HCT116 (cell line): ENCODE measurements at regions not wholly inside any gene's neighbourhood (a gene's known extent, or its start where the extent isn't known, plus 50 kb on each side); places are given as distances from the start of the nearest gene placed in this dataset.
A peak's percentile ranks its signal among the peaks of the same experiment; 100 is the strongest.

Experiments
- ATAC-seq: fragments of 200-7000 bp; cut with Tn5 transposase; 2 replicates; pipeline ENCODE4 v1.9.1; 2020; ENCODE audit warnings: mild to moderate bottlenecking, moderate library complexity
- BruUV-seq: library from RNA; stranded (reverse); fragments of 400-500 nt; replicated peaks from 2 replicates; lab custom pipeline; 2021; lab: Mats Ljungman, UMichigan
- CTCF ChIA-PET: fragments of 300-600 bp; sonication (Branson Sonifier 250); formaldehyde crosslinking; loops from one replicate; lab custom pipeline; 2021; ENCODE audit warnings: antibody characterized with exemption; lab: Charles Lee
- POLR2A ChIA-PET: fragments of 300-600, 350-600 bp; sonication (Branson Sonifier 250); formaldehyde crosslinking; loops from one replicate; lab custom pipeline; 2021; ENCODE audit warnings: antibody characterized with exemption; lab: Charles Lee
- RAD21 ChIA-PET, 2 experiments: fragments of 300-600 bp; sonication (Branson Sonifier 250); formaldehyde crosslinking; loops; one replicate each; lab custom pipeline; 2023; ENCODE audit warnings: low total read pairs in 2 of 2; ENCODE audit not compliant: uncharacterized antibody in 2 of 2, unreplicated experiment in 2 of 2, low non-redundant PET in 1 of 2; lab: Charles Lee
- DNase-seq: peaks from one replicate; pipeline ENCODE4 v3.0.0-alpha.2; 2010; ENCODE audit warnings: low read depth, low spot score
- H2AFZ ChIP-seq: fragments of 200-600 bp; shearing (Covaris generic), sonication (generic); 2 replicates; pipeline ENCODE4 v1.6.1; 2017; ENCODE audit warnings: low read depth, mixed run types, mixed read lengths, antibody characterized with exemption, low read length; ENCODE audit not compliant: poor library complexity, severe bottlenecking
- H3K27ac ChIP-seq: 2 replicates; pipeline ENCODE4 v1.5.1; 2012; ENCODE audit warnings: low read depth, low read length
- H3K27me3 ChIP-seq: fragments of 200-600 bp; sonication (generic); 2 replicates; pipeline ENCODE4 v1.6.1; 2016; ENCODE audit warnings: mixed run types, low read length, mixed read lengths; ENCODE audit not compliant: insufficient read depth
- H3K36me3 ChIP-seq, 2 experiments: fragments of 200-500 bp in 1 of 2; fragments of 200-600 bp in 1 of 2; sonication (Bioruptor generic) in 1 of 2; sonication (generic) in 1 of 2; 2 replicates each; pipeline versions ENCODE4 v1.5.1 to v1.6.1; 2014 to 2016; ENCODE audit warnings: low read length in 2 of 2, inconsistent platforms in 1 of 2, mixed read lengths in 1 of 2, mixed run types in 1 of 2; ENCODE audit not compliant: insufficient read depth in 2 of 2, control insufficient read depth in 1 of 2
- H3K4me1 ChIP-seq, 2 experiments: fragments of 200-600 bp in 1 of 2; sonication (generic) in 1 of 2; 2 replicates each; pipeline versions ENCODE4 v1.5.1 to v1.6.1; 2012 to 2017; ENCODE audit warnings: low read length in 2 of 2, inconsistent platforms in 1 of 2, mild to moderate bottlenecking in 1 of 2, mixed read lengths in 1 of 2, mixed run types in 1 of 2, moderate library complexity in 1 of 2; ENCODE audit not compliant: insufficient read depth in 2 of 2, control insufficient read depth in 1 of 2
- H3K4me2 ChIP-seq: fragments of 200-600 bp; sonication (generic); 2 replicates; pipeline ENCODE4 v1.6.1; 2017; ENCODE audit warnings: mixed run types, low read length, mixed read lengths
- H3K4me3 ChIP-seq, 2 experiments: fragments of 200-600 bp in 1 of 2; sonication (generic) in 1 of 2; replicated peaks in 1 of 2; 2 replicates each; pipeline ENCODE4 v1.5.1; 2011 to 2016; ENCODE audit warnings: low read length in 2 of 2, control low read depth in 1 of 2, low read depth in 1 of 2, mild to moderate bottlenecking in 1 of 2, mixed read lengths in 1 of 2, mixed run types in 1 of 2
- H3K79me2 ChIP-seq: fragments of 200-600 bp; sonication (generic); 2 replicates; pipeline ENCODE4 v1.6.1; 2017; ENCODE audit warnings: mild to moderate bottlenecking, mixed run types, low read length, moderate library complexity, mixed read lengths; ENCODE audit not compliant: insufficient read depth
- H3K9ac ChIP-seq: fragments of 200-600 bp; sonication (generic); 2 replicates; pipeline ENCODE4 v1.6.1; 2016; ENCODE audit warnings: low read length, mixed read lengths
- H3K9me2 ChIP-seq: fragments of 200-600 bp; sonication (generic), shearing (Covaris generic); 2 replicates; pipeline ENCODE4 v1.6.1; 2017; ENCODE audit warnings: mixed run types, mild to moderate bottlenecking, moderate library complexity; ENCODE audit not compliant: insufficient read depth
- H3K9me3 ChIP-seq, 2 experiments: fragments of 200-500 bp in 1 of 2; fragments of 200-600 bp in 1 of 2; sonication (Bioruptor generic) in 1 of 2; sonication (generic) in 1 of 2; 2 replicates each; pipeline ENCODE4 v1.6.1; 2014 to 2017; ENCODE audit warnings: low read length in 2 of 2, mixed read lengths in 2 of 2, inconsistent platforms in 1 of 2, low read depth in 1 of 2, mild to moderate bottlenecking in 1 of 2, mixed run types in 1 of 2, moderate library complexity in 1 of 2; ENCODE audit not compliant: control insufficient read depth in 1 of 2, insufficient read depth in 1 of 2
- H4K20me1 ChIP-seq: fragments of 200-600 bp; sonication (generic), shearing (Covaris generic); 2 replicates; pipeline ENCODE4 v1.6.1; 2017; ENCODE audit warnings: mixed run types, mild to moderate bottlenecking, moderate library complexity; ENCODE audit not compliant: insufficient read depth
- ATF3 ChIP-seq: IDR thresholded peaks from 2 replicates; pipeline ENCODE4 v1.6.1; 2012
- CBX3 ChIP-seq: IDR thresholded peaks from 2 replicates; pipeline ENCODE4 v1.6.1; 2012; ENCODE audit warnings: low read depth
- CTCF ChIP-seq, 3 experiments: fragments of 200-600 bp in 1 of 3; sonication (generic) in 1 of 3; IDR thresholded peaks in 2 of 3; conservative IDR thresholded peaks in 1 of 3; 2 replicates each; pipeline ENCODE4 v1.5.1; 2012 to 2017; ENCODE audit warnings: low read depth in 2 of 3, low read length in 2 of 3, antibody characterized with exemption in 1 of 3, borderline replicate concordance in 1 of 3, control low read depth in 1 of 3, mild to moderate bottlenecking in 1 of 3, mixed read lengths in 1 of 3, mixed run types in 1 of 3, moderate library complexity in 1 of 3; ENCODE audit not compliant: insufficient read depth in 1 of 3
- EGR1 ChIP-seq: IDR thresholded peaks from 2 replicates; pipeline ENCODE4 v1.6.1; 2012; ENCODE audit warnings: low read depth
- EZH2phosphoT487 ChIP-seq: fragments of 200-600 bp; IDR thresholded peaks from 2 replicates; pipeline ENCODE4 v1.6.1; 2018; ENCODE audit warnings: antibody characterized with exemption, borderline replicate concordance
- FOSL1 ChIP-seq: IDR thresholded peaks from 2 replicates; pipeline ENCODE4 v1.6.1; 2012; ENCODE audit warnings: low read depth
- JUND ChIP-seq: IDR thresholded peaks from 2 replicates; pipeline ENCODE4 v1.6.1; 2012
- MAX ChIP-seq: IDR thresholded peaks from 2 replicates; pipeline ENCODE4 v1.6.1; 2012
- POLR2A ChIP-seq: IDR thresholded peaks from 2 replicates; pipeline ENCODE4 v1.7.0; 2011; ENCODE audit warnings: borderline replicate concordance; ENCODE audit not compliant: insufficient read depth, insufficient read length; ENCODE audit errors: extremely low read depth
- REST ChIP-seq: IDR thresholded peaks from 2 replicates; pipeline ENCODE4 v1.6.1; 2012; ENCODE audit warnings: low read depth
- SP1 ChIP-seq: IDR thresholded peaks from 2 replicates; pipeline ENCODE4 v1.6.1; 2012; ENCODE audit warnings: low read depth
- SRF ChIP-seq: IDR thresholded peaks from 2 replicates; pipeline ENCODE4 v1.6.1; 2012; ENCODE audit warnings: low read depth
- TCF7L2 ChIP-seq: IDR thresholded peaks from 2 replicates; pipeline ENCODE4 v1.7.0; 2011; ENCODE audit warnings: borderline replicate concordance, inconsistent platforms; ENCODE audit not compliant: insufficient read depth, insufficient read length; ENCODE audit errors: extremely low read depth
- ZFX ChIP-seq: fragments of 450-650 bp; IDR thresholded peaks from 2 replicates; pipeline ENCODE4 v1.6.1; 2017
- intact Hi-C: fragments of 100-400 bp; cut with micrococcal nuclease; formaldehyde crosslinking; loops from 2 replicates; pipeline ENCODE4 v1.10.0; 2022

GRCh38 chr1:13922466-13923110, 222.6 kb downstream of the PRDM2 start:
- ChIA-PET CTCF (interaction anchor here (0.9 kb wide), 1 partner anchor 93 kb away, joined by 4 read pairs; no protein-coding TSS in a partner anchor), POLR2A (no interaction called here), RAD21 (no interaction called here)
- Histone ChIP-seq H4K20me1 (no peaks in the 10 kb centered on the region), H3K9me2 (no peaks in the 10 kb centered on the region), H3K4me2 (peak overlapping the region; percentile 35), H3K4me1 (peaks cover 12 to 18% of the 10 kb centered on the region in 2 experiments), H3K36me3 (no peaks in the 10 kb centered on the region), H3K9me3 (no peaks in the 10 kb centered on the region), H3K79me2 (no peaks in the 10 kb centered on the region), H3K9ac (no peak overlapping the region), H3K4me3 (no peak overlapping the region), H3K27ac (peak overlapping the region; percentile 57), H2AFZ (no peak overlapping the region), H3K27me3 (0 out of 2 replicates have a peak, but pooled peaks cover under 1% of the 10 kb centered on the region)
- BruUV-seq, result no TSS peak
- intact Hi-C loops, result no loop called here
- DNase-seq (no peak), ATAC-seq (no peak)
- TF ChIP-seq FOSL1, result peak; percentile 38; the same call in 1 of the 2 replicates
- TF ChIP-seq POLR2A, result no peak
- TF ChIP-seq JUND, result peak; percentile 28; the same call in 1 of the 2 replicates

- TF ChIP-seq SP1 (no peak), MAX (no peak), EZH2phosphoT487 (no peak), ATF3 (no peak), JUND (no peak), ZFX (no peak), TCF7L2 (no peak), REST (no peak), CBX3 (no peak), EGR1 (no peak), POLR2A (no peak), SRF (no peak), CTCF (IDR thresholded peaks at IDR 0.05 in 2 of 3, conservative IDR thresholded peaks at IDR 0.05 in 1 of 3; ENCODE audit: borderline replicate concordance in 1 of 3, insufficient read depth in 1 of 3, low read depth in 2 of 3, low read length in 2 of 3) (no peak)
- TF ChIP-seq, all 23 proteins: peak for 0
- ChIA-PET RAD21 (no interaction called here), CTCF (no interaction called here), POLR2A (no interaction called here)
- Histone ChIP-seq H3K4me2 (no peak overlapping the region), H3K4me1 (peaks cover 7 to 13% of the 10 kb centered on the region in 2 experiments), H3K9me2 (no peaks in the 10 kb centered on the region), H3K36me3 (no peaks in the 10 kb centered on the region), H2AFZ (no peak overlapping the region), H3K27me3 (peaks cover 4% of the 10 kb centered on the region; the same call in 1 of the 2 replicates), H3K79me2 (no peaks in the 10 kb centered on the region), H4K20me1 (no peaks in the 10 kb centered on the region), H3K4me3 (no peak overlapping the region), H3K27ac (no peak overlapping the region), H3K9ac (no peak overlapping the region), H3K9me3 (no peaks in the 10 kb centered on the region)
- DNase-seq (no peak), ATAC-seq (no peak)
- intact Hi-C loops, result loop anchor here (2.0 kb wide), 1 partner anchor 14 kb away; no protein-coding TSS in a partner anchor
- no TSS peak for BruUV-seq
Observed at GRCh38 chr1:13926556-13926955, 226.6 kb downstream of the PRDM2 start.
